ENCODE measurements at regions not wholly inside any gene's neighbourhood (a gene's known extent, or its start where the extent isn't known, plus 50 kb on each side); places are given as distances from the start of the nearest gene placed in this dataset.

GRCh38 chr10:125475815-125476214 is 207.1 kb downstream of the TEX36 start:
- TF ChIP-seq POLR2AphosphoS5 (IDR thresholded peaks at IDR 0.05; ENCODE audit: borderline replicate concordance, low read depth, low read length) (no peak), EZH2 (IDR thresholded peaks at IDR 0.05) (no peak), FOXP2 (optimal IDR thresholded peaks at IDR 0.05; ENCODE audit: control extremely low read depth, extremely low read length, insufficient read depth) (no peak)

Data from SK-N-MC (cell line).